Stomach (tissue), 4 donors: ENCODE measurements at regions not wholly inside any gene's neighbourhood (a gene's known extent, or its start where the extent isn't known, plus 50 kb on each side); places are given as distances from the start of the nearest gene placed in this dataset.

Experiments used
- POLR2A ChIP-seq, 4 donors: fragments of 450-650 bp; IDR thresholded peaks; one replicate each; pipeline ENCODE4 v1.6.1; 2016; ENCODE audit warnings: antibody characterized with exemption in 4 of 4, control low read depth in 2 of 4, mild to moderate bottlenecking in 1 of 4, moderate library complexity in 1 of 4
- POLR2AphosphoS5 ChIP-seq, 3 donors: sonication (generic); formaldehyde crosslinking; IDR thresholded peaks; one replicate each; pipeline ENCODE4 v1.6.1; 2016; ENCODE audit warnings: antibody characterized with exemption in 3 of 3
- TF ChIP-seq, protein P1 (sequence below), 7 experiments: fragments of 450-650 bp in 4 of 7; fragments of 200-600 bp in 3 of 7; sonication (generic) in 3 of 7; IDR thresholded peaks; one replicate each; pipeline ENCODE4 v1.5.1; 2016 to 2019; ENCODE audit warnings: antibody characterized with exemption in 7 of 7, control low read depth in 2 of 7, mild to moderate bottlenecking in 1 of 7

DNA sequence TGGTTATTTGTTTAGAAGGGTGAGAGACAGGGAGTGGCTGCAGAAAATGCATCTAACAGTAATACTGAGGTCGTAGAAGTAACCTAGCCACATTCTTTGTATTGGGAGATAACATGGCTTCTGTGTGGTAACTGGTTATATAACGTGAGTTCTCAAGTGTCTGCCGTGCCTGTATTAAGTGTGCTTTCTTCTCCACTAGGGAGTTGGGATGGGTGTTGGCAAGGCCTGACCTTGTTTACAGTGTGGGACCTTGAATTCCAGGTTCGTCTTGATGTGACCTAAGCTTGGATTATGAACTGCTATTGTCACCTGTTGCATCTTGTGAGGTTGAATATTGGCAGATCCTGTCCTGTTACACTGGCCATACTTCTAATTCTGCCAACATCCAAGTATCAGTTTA is 145.3 kb upstream of the NAMPT start:
- TF ChIP-seq, protein P1, sequence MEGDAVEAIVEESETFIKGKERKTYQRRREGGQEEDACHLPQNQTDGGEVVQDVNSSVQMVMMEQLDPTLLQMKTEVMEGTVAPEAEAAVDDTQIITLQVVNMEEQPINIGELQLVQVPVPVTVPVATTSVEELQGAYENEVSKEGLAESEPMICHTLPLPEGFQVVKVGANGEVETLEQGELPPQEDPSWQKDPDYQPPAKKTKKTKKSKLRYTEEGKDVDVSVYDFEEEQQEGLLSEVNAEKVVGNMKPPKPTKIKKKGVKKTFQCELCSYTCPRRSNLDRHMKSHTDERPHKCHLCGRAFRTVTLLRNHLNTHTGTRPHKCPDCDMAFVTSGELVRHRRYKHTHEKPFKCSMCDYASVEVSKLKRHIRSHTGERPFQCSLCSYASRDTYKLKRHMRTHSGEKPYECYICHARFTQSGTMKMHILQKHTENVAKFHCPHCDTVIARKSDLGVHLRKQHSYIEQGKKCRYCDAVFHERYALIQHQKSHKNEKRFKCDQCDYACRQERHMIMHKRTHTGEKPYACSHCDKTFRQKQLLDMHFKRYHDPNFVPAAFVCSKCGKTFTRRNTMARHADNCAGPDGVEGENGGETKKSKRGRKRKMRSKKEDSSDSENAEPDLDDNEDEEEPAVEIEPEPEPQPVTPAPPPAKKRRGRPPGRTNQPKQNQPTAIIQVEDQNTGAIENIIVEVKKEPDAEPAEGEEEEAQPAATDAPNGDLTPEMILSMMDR (IDR thresholded peaks at IDR 0.05), result no peak
- no peak for TF ChIP-seq POLR2AphosphoS5 (IDR thresholded peaks at IDR 0.05)
- no peak for TF ChIP-seq POLR2A (IDR thresholded peaks at IDR 0.05)
